ENCODE measurements at regions not wholly inside any gene's neighbourhood (a gene's known extent, or its start where the extent isn't known, plus 50 kb on each side); places are given as distances from the start of the nearest gene placed in this dataset.
"Not testable (repeated sequence)": the region's sequence is repeated elsewhere in the genome, so short reads cannot be mapped to it uniquely, and the experiment has no call there.

DNA sequence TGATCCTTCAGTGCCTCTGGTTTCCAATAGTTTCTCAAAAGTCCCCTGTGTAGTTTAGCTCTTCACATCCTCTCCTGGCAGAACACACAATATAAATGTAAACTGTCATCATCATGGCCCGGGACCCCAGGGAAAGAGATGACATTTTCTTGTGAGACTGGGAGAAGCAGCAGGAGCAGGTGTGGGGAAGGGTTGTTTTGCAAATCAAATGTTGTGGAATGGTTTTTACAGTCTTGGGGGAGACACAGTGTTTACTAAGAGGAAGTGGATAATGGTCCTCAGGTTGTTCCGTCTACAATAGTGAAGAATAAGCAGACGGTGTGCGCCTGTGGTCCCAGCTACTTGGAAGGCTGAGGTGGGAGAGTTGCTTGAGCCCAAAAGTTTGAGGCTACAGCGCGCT is 159.1 kb downstream of the SEC23IP start:
- no peak for DNase-seq

GRCh38 chr10:120052964-120053702 is 160.6 kb downstream of the SEC23IP start:
- DNase-seq, result no peak

GRCh38 chr10:120059790-120060189 is 167.3 kb downstream of the SEC23IP start:
- DNase-seq, result not testable (repeated sequence)

- DNase-seq, result no peak
These were observed 174.9 kb downstream of the SEC23IP start for GRCh38 chr10:120067427-120067826.

DNA sequence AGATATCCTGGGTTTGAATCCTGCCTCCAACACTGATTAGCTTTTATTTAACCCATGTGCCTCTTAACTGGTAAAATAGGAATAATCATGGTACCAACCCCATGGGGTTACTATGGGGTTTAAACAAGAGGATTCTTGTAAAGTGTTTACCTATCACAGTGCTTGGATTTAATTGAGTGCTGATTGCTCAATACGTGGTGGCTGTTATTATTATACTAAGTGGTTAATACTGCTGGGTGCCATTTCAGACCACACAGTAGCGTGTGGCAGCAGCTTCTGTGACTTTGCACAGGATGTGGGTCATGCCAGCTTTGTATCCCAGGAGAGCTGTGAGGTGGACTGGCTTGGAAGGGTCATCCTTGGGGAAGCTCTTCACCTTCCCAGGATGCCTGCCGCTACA is 177.2 kb downstream of the SEC23IP start:
- DNase-seq, result no peak

DNA sequence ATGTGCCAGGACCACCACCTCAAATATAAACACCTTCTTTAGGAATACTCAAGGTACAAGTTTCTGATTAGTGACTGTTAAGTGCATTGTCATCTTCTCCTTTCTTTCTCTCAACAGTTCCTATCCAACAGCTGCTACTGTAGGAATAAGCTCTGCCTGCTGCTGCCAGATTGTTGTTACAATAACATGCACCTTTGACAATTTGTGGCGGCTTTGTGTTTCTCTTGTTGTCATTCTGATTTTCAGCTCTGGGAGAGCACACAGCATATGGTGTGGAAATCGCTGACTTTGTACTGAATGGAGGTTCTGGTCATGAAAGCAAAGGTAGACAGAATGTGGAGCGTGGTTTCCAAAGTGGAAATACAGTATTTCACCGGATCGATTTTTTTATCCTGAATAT is 182.8 kb downstream of the SEC23IP start:
- no peak for DNase-seq

DNA sequence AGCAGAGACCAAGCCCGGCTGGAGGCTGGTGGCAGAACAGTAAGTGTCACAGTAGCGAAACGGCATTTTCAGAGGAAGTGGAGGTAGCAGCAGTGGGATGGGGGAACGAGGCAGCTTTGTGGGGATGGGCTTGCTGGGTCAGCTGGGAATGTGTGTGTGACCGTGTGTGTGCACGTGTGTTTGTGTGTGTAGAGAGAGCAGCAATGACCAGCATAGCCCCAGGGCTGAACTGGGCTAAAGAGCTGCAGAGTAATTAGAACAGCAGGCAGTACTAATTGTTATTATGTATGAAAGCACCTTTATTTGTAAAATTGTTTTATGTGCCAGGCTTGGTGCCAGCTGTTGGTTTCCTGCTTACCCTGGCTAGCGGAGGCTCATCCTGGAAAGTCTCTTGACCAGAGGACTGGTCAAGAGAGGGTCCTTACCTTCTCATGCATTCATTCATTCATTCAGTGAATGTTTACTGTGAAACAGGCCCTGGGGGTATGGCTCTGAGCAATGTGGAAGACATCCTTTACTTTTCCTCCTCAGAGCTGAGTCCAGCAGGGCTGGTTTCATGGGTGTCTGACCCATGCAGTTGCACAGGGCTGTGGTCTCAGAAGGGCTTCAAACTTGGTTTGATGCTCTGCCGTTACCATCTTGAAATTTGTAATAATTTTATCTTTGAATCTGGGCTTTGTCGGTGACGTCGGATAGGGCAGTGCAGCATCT is 184.6 kb downstream of the SEC23IP start:
- DNase-seq, result no peak

DNA sequence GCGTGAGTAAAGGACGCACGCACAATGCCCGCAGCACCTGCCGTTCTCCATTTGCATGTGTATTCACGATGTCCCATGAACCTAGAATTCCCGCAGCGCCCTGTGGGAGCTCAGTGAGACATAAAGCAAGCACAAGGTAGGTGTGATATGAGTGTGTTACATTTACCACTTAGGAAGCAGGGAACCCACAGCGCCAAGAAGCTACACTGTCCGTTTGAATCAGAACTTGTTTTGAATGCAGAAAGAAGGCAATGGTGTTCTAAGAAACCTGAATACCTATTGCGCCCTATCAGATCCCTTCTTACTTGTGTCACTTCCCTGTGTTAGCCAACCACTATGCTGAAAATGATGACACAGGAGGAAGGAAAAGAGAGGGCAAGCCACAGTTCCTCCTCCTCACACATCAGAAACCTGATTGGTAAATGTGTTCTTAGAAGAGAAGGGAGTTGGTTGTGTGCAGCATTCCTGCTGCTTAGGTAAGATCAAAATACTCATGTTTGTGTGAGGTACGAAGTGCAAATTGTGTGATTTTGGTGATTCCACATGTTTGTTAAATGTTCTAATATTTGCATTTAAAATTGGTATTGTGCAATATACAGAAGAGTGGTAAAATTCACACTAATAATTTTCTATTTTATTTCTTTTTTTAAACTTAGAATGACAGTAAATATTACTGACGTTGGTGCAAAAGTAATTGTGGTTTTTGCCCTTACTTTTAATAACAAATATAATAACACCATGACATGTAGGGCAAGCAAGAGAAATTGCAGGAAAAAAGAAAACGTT is 185.4 kb downstream of the SEC23IP start:
- no peak for DNase-seq

- no peak for DNase-seq
These were observed 192.7 kb downstream of the SEC23IP start for GRCh38 chr10:120085096-120085796.

DNA sequence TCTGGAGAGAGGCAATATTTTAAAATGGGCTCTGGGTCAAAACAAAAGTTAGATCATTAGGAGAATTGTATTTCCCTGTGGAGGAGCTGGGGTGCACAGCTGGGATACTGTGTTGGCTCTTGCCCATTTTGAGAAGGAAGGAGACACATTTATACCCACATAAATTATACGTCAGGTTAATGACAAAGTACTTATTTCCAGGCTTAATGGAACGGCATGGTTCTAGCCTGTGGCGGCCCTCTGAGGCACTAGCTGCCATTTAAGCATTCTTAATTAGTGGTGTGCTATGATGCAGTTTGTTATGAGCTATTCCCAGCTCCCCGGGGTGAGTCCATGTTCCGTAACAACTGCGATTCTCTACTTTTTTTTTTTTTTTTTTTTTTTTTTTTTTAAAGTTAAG is 193.5 kb downstream of the SEC23IP start:
- DNase-seq, result no peak

DNA sequence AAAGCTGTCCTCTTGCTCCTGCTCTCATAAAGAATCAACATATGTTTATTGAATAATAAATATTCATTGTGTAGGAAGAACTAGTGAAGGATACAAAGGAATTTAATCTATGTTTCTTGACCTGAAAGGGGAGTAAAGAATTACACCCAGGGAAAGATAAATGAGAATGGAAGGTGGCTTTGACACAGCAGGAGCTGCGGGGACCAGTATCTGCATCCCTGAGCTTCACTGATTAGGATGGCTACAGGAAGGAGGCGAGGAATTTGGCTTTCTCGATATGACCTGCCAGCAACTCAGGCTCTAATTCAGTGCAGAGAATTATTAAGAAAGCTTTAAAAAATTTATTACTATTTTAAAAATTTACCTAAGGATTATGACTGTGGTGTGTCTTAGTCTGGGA is 194.6 kb downstream of the SEC23IP start:
- DNase-seq, result no peak

GRCh38 chr10:120095875-120096274 is 203.3 kb downstream of the SEC23IP start:
- no peak for DNase-seq

- DNase-seq, result no peak
These were observed 205.2 kb downstream of the SEC23IP start for GRCh38 chr10:120097766-120098165.

DNA sequence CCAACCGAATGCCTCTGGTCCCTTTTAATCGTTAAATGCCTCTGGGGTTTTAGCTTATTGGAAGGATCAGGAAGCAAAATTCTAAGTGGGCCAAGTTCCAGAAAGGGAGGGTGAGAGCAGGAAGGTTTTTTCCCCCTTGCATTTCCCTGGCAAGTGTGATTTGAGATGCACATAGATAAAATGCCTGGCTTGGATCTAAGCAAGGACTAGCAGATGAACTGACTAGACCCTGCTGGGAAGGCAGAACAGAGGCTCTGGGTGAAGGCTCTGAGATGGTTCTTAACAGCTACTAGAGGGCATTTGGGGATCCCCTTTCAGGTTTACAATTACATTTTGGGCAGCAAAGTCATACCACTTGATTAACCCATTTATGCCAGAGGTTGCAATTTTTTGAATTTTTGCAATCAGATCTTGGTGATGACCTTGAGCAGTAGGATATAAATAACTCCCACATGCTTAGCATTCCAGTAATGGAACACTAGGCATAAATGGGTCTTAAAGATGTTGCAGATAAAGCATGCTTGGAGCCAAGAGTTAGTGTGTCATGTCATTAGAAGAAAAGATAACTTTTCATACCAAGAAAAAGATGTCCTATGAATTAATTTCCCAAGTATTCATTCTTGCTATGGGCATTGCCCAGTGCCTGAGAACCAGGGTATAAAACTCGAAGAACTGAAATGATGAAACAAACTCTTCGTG is 205.9 kb downstream of the SEC23IP start:
- no peak for DNase-seq

DNA sequence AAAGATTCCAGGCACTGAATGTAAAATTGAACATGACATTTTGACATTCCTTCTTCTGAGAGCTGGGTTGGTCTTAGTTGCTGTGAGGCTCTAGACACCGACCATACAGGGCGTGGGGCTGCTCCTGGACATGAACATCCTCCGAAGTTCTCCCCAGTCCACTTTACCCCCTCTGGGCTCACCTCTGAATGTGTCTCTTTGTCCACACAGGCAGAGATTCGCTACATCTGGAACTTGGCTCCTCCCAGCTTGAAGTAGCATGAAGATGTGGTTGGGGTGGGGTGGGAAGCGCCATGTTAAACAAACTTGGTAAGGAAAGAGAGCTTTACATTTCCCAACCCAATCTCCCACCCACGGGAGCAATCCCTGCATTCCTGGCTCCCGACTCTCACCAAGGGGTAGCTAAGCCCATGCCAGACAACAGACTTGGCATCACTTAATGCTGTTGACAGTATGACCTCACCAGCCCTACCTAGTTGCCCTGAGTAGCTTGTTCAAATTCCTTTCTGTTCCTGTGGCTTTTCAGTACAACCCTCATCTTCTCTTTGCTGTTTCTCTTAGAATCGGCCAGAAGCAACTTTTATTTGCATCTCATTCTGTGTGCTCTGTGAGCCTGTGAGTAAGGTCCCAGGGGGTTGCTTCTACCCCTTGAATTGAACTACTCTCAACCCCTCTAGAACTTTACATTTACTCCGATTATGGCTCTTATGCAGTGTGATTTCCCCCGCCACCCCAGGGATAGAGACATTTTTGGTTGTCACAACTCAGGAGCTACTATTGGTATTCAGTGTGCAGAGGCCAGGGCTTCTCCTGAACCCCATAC is 211.4 kb downstream of the SEC23IP start:
- no peak for DNase-seq

DNA sequence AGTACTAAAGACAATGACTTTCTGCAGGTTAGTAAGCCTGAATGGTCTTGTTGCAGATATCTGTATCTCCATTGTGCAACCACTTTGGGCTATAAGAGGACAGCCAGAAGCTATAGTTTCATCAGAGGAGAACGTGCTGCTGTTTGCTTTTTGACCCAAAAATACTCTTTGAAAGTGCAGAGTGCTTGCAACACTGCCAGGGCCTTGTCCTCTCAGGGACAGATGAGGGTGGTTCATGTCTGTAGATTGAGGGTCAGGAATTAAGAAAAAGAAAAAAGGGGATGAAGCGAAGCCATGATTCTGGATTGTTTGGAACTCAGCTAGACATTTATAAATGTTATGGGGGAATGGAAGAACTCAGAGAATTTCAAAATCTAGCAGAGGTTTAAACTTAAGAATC is 212.5 kb downstream of the SEC23IP start:
- DNase-seq, result no peak

DNA sequence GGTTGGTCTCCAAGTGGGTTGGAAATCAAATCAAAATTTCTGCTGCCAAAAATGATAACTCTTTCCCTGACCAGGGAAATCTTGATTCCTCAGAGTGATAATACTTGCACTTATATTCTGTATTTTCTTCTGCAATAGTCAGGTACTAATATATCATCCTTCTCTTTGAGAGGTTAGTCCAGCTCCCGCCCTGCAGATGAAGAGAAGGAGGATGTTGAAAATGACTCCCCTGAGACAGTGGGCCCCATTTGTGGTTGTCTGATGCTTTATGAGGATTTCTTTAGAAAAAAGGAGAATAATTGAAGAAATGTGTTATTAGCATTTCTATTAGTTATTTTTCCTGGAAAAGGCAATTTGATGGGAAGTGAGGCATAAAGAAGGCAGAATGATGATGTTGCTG is 213.0 kb downstream of the SEC23IP start:
- DNase-seq, result no peak

DNA sequence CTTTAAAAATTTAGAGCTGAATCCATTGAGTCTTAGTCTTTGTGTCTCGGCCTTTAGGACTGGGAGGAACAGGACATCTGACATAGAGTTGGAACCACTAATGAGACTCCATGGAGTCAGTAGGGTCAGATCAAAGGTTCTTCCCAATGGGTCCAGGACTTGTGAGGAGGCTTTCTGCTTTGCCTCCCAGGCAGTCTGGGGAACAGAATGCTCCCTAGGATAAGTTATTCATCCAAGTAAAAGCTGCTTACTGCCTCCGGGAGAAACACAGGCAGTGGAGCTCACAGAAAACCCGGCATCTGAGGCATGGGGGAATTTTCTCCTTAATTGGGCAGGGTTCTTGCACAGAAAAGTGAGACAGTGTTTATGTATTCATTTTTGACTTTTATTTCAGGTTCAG is 216.4 kb downstream of the SEC23IP start:
- no peak for DNase-seq

- DNase-seq, result not testable (repeated sequence)
These were observed 217.2 kb downstream of the SEC23IP start for GRCh38 chr10:120109725-120110124.

DNA sequence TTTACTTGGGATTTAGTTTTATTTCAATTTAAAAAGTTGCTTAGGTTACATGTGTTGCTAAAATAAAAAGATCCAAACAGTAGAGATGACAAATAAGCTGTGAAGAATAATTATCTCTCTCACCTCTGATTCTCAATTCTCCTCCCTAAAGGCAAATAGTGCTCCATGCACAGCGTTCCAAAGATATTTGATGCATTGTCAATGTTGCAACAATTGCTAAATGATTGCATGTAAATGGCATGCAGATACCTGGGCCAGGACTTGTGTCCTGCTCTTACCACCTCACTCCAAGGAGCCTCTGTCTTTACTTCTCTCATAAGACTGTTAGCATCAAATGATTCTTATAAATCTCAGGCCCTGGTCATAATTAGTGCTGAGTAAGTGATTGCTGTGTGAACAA is 217.7 kb downstream of the SEC23IP start:
- no peak for DNase-seq

GRCh38 chr10:120111628-120112027 is 219.1 kb downstream of the SEC23IP start:
- no peak for DNase-seq

DNA sequence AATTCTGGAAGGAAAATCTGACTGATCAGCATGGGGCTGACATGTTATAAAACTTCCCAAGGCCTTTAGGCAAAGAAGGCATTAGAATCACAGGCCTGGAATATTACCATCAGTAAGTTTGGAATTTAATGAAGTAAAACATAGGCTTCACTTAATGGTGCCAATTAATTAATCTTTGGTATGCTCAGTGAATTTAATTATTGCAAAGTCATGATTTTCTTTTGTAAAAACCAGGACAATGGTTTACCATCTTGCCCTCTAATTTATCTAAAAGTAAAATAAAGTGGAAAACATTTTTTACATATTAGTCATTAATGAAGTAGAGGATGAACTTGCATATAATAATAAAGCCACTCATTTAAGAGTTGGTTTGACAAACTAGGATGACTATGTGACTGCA is 220.3 kb downstream of the SEC23IP start:
- no peak for DNase-seq
